HCEC 1CT (cell line): ENCODE measurements at regions not wholly inside any gene's neighbourhood (a gene's known extent, or its start where the extent isn't known, plus 50 kb on each side); places are given as distances from the start of the nearest gene placed in this dataset.
"Not testable (repeated sequence)": the region's sequence is repeated elsewhere in the genome, so short reads cannot be mapped to it uniquely, and the experiment has no call there.

Experiments used
- DNase-seq: peaks from one replicate; pipeline ENCODE4 v3.0.0-alpha.2; 2017

DNA sequence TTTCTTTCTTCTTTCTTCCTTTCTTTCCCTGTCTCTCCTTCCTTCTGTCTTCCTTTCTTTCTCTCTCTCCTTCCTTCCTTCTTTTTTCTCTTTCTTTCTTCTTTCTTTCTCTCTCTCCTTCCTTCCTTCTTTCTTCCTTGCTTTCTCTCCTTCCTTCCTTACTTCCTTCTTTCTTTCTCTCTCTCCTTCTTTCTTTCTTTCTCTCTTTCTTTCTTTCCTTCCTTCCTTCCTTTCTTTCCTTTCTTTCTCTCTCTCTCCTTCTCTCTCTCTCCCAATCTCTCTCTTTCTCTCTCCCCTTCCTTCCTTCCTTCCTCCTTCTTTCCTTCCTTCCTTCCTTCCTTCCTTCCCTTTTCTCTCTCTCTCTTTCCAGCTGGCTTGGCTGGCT, 2806.6 kb downstream of the RPIA start:
- DNase-seq: not testable (repeated sequence)

DNA sequence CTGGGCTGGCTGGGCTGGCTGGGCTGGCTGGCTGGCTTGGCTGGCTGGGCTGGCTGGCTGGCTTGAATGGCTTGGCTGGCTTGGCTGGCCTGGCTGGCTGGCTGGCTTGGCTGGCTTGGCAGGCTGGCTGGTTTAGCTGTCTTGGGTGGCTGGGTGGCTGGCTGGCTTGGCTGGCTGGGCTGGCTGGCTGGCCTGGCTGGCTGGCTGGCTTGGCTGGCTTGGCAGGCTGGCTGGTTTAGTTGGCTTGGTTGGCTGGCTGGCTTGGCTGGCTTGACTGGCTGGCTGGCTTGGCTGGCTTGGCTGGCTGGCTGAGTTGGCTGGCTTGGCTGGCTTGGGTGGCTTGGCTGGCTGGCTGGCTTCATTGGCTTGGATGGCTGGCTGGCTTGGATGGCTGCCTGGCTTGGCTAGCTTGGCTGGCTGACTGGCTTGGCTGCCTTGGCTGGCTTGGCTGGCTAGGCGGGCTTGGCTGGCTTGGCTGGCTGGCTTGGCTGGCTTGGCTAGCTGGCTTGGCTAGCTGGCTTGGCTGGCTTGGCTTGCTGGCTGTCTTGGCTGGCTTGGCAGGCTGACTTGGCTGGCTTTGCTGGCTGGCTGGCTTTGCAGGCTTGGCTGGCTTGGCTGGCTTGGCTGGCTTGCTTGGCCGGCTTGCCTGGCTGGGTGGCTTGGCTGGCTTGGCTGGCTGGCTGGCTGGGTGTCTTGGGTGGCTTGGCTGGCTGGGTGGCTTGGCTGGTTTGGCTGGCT, 2807.2 kb downstream of the RPIA start:
- not testable (repeated sequence) for DNase-seq

DNA sequence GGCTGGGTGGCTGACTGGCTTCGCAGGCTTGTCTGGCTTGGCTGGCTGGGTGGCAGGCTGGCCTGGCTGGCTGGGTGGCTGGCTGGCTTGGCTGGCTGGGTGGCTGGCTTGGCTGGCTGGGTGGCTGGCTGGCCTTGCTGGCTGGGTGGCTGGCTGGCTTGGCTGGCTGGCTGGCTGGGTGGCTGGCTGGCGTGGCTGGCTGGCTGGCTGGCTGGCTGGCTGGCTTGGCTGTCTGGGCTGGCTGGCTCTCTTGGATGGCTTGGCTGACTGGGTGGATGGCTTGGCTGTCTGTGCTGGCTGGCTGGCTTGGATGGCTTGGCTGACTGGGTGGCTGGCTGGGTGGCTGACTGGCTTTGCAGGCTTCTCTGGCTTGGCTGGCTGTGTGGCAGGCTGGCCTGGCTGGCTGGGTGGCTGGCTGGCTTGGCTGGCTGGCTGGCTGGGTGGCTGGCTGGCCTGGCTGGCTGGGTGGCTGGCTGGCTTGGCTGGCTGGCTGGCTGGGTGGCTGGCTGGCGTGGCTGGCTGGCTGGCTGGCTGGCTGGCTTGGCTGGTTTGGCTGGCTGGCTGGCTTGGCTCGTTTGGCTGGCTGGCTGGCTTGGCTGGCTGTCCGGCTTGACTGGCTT, 2808.1 kb downstream of the RPIA start:
- not testable (repeated sequence) for DNase-seq

GRCh38 chr2:91500246-91500977, 2808.9 kb downstream of the RPIA start:
- DNase-seq: not testable (repeated sequence)

- not testable (repeated sequence) for DNase-seq
Measured at GRCh38 chr2:91500978-91501310, 2809.5 kb downstream of the RPIA start.

- DNase-seq: not testable (repeated sequence)
Measured at GRCh38 chr2:91501481-91502080, 2810.1 kb downstream of the RPIA start.

GRCh38 chr2:91503572-91503958, 2812.1 kb downstream of the RPIA start:
- DNase-seq: not testable (repeated sequence)

DNA sequence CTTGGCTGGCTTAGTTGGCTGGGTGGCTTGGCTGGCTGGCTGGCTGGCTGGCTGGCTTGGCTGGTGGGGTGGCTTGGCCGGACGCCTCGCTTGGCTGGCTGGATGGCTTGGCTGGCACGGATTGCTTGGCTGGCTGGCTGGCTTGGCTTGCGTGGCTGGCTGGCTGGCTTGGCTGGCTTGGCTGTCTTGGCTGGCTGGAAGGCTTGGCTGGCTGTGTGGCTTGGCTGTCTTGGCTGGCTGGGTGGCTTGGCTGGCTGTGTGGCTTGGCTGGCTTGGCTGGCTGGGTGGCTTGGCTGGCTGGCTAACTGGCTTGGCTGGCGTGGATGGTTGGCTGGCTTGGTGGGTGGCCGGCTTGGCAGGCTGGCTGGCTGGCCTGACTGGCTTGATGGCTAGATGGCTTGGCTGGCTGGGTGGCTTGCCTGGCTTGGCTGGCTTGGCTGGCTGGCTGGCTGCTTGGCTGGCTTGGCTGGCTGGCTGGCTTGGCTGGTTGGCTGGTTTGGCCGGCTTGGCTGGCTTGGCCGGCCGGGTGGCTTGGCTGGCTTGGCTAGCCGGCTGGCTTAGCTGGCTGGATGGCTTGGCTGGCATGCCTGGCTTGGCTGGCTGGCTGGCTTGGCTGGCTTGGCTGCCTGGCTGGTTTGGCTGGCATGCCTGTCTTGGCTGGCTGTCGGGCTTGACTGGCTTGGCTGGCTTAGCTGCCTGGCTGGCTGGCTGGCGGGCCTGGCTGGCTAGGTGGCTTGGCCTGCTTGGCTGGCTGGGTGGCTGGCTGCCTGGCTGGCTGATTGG, 2812.7 kb downstream of the RPIA start:
- DNase-seq: not testable (repeated sequence)

DNA sequence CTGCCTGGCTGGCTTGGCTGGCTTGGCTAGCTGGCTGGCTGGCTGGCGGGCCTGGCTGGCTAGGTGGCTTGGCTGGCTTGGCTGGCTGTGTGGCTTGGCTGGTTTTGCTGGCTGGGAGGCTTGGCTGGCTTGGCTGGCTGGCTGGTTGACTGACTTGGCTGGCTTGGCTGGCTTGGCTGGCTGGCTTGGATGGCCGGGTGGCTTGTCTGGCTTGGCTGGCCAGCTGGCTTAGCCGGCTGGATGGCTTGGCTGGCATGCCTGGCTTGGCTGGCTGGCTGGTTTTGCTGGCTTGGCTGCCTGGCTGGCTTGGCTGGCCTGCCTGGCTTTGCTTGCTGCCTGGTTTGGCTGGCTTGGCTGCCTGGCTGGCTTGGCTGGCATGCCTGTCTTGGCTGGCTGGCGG, 2817.3 kb downstream of the RPIA start:
- not testable (repeated sequence) for DNase-seq

GRCh38 chr2:91509276-91509675, 2817.8 kb downstream of the RPIA start:
- not testable (repeated sequence) for DNase-seq

GRCh38 chr2:91511166-91511565, 2819.7 kb downstream of the RPIA start:
- not testable (repeated sequence) for DNase-seq

DNA sequence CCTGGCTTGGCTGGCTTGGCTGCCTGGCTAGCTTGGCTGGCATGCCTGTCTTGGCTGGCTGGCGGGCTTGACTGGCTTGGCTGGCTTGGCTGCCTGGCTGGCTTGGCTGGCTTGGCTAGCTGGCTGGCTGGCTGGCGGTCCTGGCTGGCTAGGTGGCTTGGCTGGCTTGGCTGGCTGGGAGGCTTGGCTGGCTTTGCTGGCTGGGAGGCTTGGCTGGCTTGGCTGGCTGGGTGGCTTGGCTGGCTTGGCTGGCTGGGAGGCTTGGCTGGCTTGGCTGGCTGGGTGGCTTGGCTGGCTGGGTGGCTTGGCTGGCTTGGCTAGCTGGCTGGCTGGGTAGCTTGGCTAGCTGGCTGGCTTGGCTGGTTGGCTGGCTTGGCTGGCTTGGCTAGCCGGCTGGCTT, 2824.5 kb downstream of the RPIA start:
- DNase-seq: not testable (repeated sequence)

DNA sequence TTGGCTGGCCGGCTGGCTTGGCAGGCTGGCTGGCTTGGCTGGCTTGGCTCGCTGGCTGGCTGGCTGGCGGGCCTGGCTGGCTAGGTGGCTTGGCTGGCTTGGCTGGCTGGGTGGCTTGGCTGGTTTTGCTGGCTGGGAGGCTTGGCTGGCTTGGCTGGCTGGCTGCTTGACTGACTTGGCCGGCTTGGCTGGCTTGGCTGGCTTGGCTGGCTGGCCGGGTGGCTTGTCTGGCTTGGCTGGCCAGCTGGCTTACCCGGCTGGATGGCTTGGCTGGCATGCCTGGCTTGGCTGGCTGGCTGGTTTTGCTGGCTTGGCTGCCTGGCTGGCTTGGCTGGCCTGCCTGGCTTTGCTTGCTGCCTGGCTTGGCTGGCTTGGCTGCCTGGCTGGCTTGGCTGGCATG, 2825.2 kb downstream of the RPIA start:
- not testable (repeated sequence) for DNase-seq

GRCh38 chr2:91517846-91518245, 2826.4 kb downstream of the RPIA start:
- DNase-seq: not testable (repeated sequence)

GRCh38 chr2:91518361-91518981, 2827.0 kb downstream of the RPIA start:
- not testable (repeated sequence) for DNase-seq

DNA sequence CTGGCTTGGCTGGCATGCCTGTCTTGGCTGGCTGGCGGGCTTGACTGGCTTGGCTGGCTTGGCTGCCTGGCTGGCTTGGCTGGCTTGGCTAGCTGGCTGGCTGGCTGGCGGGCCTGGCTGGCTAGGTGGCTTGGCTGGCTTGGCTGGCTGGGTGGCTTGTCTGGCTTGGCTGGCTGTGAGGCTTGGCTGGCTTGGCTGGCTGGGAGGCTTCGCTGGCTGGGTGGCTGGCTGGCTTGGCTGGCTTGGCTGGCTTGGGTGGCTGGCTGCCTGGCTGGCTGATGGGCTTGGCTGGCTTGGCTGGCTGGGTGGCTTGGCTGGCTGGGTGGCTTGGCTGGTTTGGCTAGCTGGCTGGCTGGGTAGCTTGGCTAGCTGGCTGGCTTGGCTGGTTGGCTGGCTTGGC, 2827.9 kb downstream of the RPIA start:
- not testable (repeated sequence) for DNase-seq

GRCh38 chr2:91519914-91520313, 2828.4 kb downstream of the RPIA start:
- not testable (repeated sequence) for DNase-seq

- not testable (repeated sequence) for DNase-seq
Measured at GRCh38 chr2:91520523-91520922, 2829.1 kb downstream of the RPIA start.

GRCh38 chr2:91520972-91521535, 2829.6 kb downstream of the RPIA start:
- not testable (repeated sequence) for DNase-seq

DNA sequence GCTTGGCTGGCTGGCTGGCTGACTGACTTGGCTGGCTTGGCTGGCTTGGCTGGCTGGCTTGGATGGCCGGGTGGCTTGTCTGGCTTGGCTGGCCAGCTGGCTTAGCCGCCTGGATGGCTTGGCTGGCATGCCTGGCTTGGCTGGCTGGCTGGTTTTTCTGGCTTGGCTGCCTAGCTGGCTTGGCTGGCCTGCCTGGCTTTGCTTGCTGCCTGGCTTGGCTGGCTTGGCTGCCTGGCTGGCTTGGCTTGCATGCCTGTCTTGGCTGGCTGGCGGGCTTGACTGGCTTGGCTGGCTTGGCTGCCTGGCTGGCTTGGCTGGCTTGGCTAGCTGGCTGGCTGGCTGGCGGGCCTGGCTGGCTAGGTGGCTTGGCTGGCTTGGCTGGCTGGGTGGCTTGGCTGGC, 2830.5 kb downstream of the RPIA start:
- DNase-seq: not testable (repeated sequence)

- DNase-seq: not testable (repeated sequence)
Measured at GRCh38 chr2:91522877-91523276, 2831.4 kb downstream of the RPIA start.

DNA sequence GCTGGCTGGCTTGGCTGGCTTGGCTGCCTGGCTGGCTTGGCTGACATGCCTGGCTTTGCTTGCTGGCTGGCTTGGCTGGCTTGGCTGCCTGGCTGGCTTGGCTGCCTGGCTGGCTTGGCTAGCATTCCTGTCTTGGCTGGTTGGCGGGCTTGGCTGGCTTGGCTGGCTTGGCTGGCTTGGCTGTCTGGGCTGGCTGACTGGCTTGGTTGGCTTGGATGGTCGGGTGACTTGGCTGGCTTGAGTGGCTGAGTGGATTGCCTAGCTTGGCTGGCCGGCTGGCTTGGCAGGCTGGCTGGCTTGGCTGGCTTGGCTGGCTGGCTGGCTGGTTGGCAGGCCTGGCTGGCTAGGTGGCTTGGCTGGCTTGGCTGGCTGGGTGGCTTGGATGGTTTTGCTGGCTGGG, 2832.3 kb downstream of the RPIA start:
- DNase-seq: not testable (repeated sequence)
